WTC11 (cell line): ENCODE measurements at regions not wholly inside any gene's neighbourhood (a gene's known extent, or its start where the extent isn't known, plus 50 kb on each side); places are given as distances from the start of the nearest gene placed in this dataset.

Source experiments
- ATAC-seq: fragments of 200-7000 bp; cut with Tn5 transposase; 2 replicates; pipeline ENCODE4 v1.10.0; 2021; ENCODE audit warnings: mild to moderate bottlenecking, moderate library complexity
- CTCF ChIA-PET: fragments of 300-600 bp; sonication (Branson Sonifier 250); formaldehyde crosslinking; loops from one replicate; lab custom pipeline; 2021; ENCODE audit warnings: antibody characterized with exemption; lab: Charles Lee
- POLR2A ChIA-PET: fragments of 350-600 bp; sonication (Branson Sonifier 250); formaldehyde crosslinking; loops from one replicate; lab custom pipeline; 2021; ENCODE audit warnings: antibody characterized with exemption; lab: Charles Lee
- DNase-seq: peaks from one replicate; pipeline ENCODE4 v3.0.0; 2021; ENCODE audit warnings: low spot score
- H3K27ac Mint-ChIP-seq: 2 replicates; pipeline ENCODE4 v1.8.0; 2021; ENCODE audit warnings: mixed read lengths
- H3K27me3 Mint-ChIP-seq: 2 replicates; pipeline ENCODE4 v1.8.0; 2021; ENCODE audit warnings: low read depth, mild to moderate bottlenecking, moderate library complexity, mixed read lengths
- H3K36me3 Mint-ChIP-seq: 2 replicates; pipeline ENCODE4 v1.8.0; 2021; ENCODE audit warnings: mixed read lengths
- H3K4me1 Mint-ChIP-seq: 2 replicates; pipeline ENCODE4 v1.8.0; 2022; ENCODE audit warnings: mixed read lengths
- H3K4me3 Mint-ChIP-seq: 2 replicates; pipeline ENCODE4 v1.8.0; 2021; ENCODE audit warnings: mild to moderate bottlenecking, moderate library complexity, mixed read lengths
- H3K9me3 Mint-ChIP-seq: 2 replicates; pipeline ENCODE4 v1.8.0; 2021; ENCODE audit warnings: mixed read lengths
- CTCF ChIP-seq: fragments of 200-600 bp; IDR thresholded peaks from 2 replicates; pipeline ENCODE4 v1.8.0; 2022; ENCODE audit warnings: antibody characterized with exemption
- E2F5 ChIP-seq: sonication (generic); formaldehyde crosslinking; IDR thresholded peaks from 2 replicates; pipeline ENCODE4 v1.8.1; 2022; ENCODE audit warnings: mild to moderate bottlenecking, moderate library complexity, missing genetic modification reagents
- ETV6 ChIP-seq: sonication (generic); formaldehyde crosslinking; IDR thresholded peaks from 2 replicates; pipeline ENCODE4 v1.8.1; 2022; ENCODE audit warnings: mild to moderate bottlenecking, missing genetic modification reagents
- FOXP4 ChIP-seq: sonication (generic); formaldehyde crosslinking; IDR thresholded peaks from 2 replicates; pipeline ENCODE4 v1.8.0; 2022; ENCODE audit warnings: mild to moderate bottlenecking, missing genetic modification reagents
- HMGXB4 ChIP-seq: sonication (generic); formaldehyde crosslinking; IDR thresholded peaks from 2 replicates; pipeline ENCODE4 v1.8.1; 2023; ENCODE audit warnings: mild to moderate bottlenecking, moderate library complexity, missing genetic modification reagents
- KAT7 ChIP-seq: sonication (generic); formaldehyde crosslinking; IDR thresholded peaks from 2 replicates; pipeline ENCODE4 v1.8.1; 2023; ENCODE audit warnings: missing genetic modification reagents, mild to moderate bottlenecking, borderline replicate concordance
- NR3C1 ChIP-seq: sonication (generic); formaldehyde crosslinking; conservative IDR thresholded peaks from 2 replicates; pipeline ENCODE4 v1.8.1; 2023; ENCODE audit warnings: low read depth, mild to moderate bottlenecking, missing genetic modification reagents
- SMAD4 ChIP-seq: sonication (generic); formaldehyde crosslinking; IDR thresholded peaks from 2 replicates; pipeline ENCODE4 v1.8.0; 2022; ENCODE audit warnings: mild to moderate bottlenecking, missing genetic modification reagents
- ZNF138 ChIP-seq: sonication (generic); formaldehyde crosslinking; conservative IDR thresholded peaks from 2 replicates; pipeline ENCODE4 v1.8.1; 2022; ENCODE audit warnings: mild to moderate bottlenecking, moderate library complexity, missing genetic modification reagents
- TF ChIP-seq, protein P1 (sequence below): sonication (generic); formaldehyde crosslinking; conservative IDR thresholded peaks from 2 replicates; pipeline ENCODE4 v1.8.1; 2022; ENCODE audit warnings: mild to moderate bottlenecking, missing genetic modification reagents
- TF ChIP-seq, protein P2 (sequence below): sonication (generic); formaldehyde crosslinking; conservative IDR thresholded peaks from 2 replicates; pipeline ENCODE4 v1.8.1; 2023; ENCODE audit warnings: mild to moderate bottlenecking, low read depth, missing genetic modification reagents, moderate library complexity

DNA sequence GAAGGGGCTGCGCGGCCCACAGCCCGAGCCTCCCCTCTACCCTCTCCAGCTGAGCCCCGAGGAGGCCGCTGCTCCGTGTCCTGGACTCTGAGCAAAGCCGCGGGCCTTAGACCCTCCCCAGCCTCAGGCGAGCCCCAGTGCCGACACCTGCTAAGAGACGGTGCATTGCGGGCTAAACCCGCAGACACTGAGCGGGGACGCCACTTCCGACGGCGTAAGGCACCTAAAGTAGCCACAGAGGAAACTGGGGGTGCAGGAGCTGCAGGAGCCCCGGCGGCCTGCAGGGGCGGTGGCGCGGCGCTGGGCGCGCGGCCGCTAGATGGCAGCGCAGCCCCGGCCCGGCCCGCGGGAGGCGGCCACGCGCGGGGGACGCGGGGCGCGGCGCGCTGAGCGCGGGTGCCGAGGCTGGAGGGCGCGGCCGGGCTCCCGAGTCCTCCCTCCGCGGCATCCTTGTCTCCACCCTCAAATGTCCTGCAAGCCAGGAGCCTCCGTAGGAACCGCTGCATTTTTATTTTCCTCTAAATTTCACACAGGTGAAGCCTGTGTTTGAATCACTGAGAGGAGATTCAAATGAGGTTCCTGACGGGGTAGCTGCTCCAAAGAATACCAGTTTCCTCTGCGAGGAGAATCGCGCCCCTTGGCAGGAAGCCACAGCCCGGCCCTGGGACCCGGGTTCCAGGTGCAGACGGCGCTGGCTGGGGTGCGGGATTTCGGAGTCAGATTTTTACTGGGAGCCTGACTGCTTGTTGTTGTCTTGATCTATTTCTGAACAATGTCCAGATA lies 650.5 kb downstream of the GALR1 start:
- ChIA-PET POLR2A (no interaction called here), CTCF (interaction anchor here (0.6 to 1.3 kb wide), 15 partner anchors 10 to 499 kb away, joined by 3 to 5 read pairs (median 3); no protein-coding TSS in a partner anchor)
- peak overlapping the region; percentile 66 for H3K4me3 Mint-ChIP-seq

More for the DNA sequence above, 650.5 kb downstream of the GALR1 start:
- peaks cover 16% of the 10 kb centered on the region for H3K9me3 Mint-ChIP-seq
- no peak overlapping the region for H3K27ac Mint-ChIP-seq
- H3K36me3 Mint-ChIP-seq = no peaks in the 10 kb centered on the region; the same call in none of the 2 replicates
- TF ChIP-seq CTCF (peak; percentile 57), KAT7 (CRISPR knock-in tag) (0 out of 2 replicates have a peak, but pooled peaks have one; percentile 54), FOXP4 (CRISPR knock-in tag) (0 out of 2 replicates have a peak, but pooled peaks have one; percentile 19), E2F5 (no peak), SMAD4 (CRISPR knock-in tag) (no peak), ZNF138 (CRISPR knock-in tag) (no peak), NR3C1 (no peak), ETV6 (CRISPR knock-in tag) (no peak), HMGXB4 (CRISPR knock-in tag) (0 out of 2 replicates have a peak, but pooled peaks have one; percentile 35)
- TF ChIP-seq, protein P1, sequence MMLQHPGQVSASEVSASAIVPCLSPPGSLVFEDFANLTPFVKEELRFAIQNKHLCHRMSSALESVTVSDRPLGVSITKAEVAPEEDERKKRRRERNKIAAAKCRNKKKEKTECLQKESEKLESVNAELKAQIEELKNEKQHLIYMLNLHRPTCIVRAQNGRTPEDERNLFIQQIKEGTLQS = no peak
- TF ChIP-seq, protein P2, sequence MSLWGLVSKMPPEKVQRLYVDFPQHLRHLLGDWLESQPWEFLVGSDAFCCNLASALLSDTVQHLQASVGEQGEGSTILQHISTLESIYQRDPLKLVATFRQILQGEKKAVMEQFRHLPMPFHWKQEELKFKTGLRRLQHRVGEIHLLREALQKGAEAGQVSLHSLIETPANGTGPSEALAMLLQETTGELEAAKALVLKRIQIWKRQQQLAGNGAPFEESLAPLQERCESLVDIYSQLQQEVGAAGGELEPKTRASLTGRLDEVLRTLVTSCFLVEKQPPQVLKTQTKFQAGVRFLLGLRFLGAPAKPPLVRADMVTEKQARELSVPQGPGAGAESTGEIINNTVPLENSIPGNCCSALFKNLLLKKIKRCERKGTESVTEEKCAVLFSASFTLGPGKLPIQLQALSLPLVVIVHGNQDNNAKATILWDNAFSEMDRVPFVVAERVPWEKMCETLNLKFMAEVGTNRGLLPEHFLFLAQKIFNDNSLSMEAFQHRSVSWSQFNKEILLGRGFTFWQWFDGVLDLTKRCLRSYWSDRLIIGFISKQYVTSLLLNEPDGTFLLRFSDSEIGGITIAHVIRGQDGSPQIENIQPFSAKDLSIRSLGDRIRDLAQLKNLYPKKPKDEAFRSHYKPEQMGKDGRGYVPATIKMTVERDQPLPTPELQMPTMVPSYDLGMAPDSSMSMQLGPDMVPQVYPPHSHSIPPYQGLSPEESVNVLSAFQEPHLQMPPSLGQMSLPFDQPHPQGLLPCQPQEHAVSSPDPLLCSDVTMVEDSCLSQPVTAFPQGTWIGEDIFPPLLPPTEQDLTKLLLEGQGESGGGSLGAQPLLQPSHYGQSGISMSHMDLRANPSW = no peak
- DNase-seq (peak; percentile 70), ATAC-seq (peak; percentile 97)
- H3K27me3 Mint-ChIP-seq = no peaks in the 10 kb centered on the region; the same call in none of the 2 replicates
- H3K4me1 Mint-ChIP-seq = peaks cover 15% of the 10 kb centered on the region
